EL (cell line): ENCODE measurements at regions not wholly inside any gene's neighbourhood (a gene's known extent, or its start where the extent isn't known, plus 50 kb on each side); places are given as distances from the start of the nearest gene placed in this dataset.
A peak's percentile ranks its signal among the peaks of the same experiment; 100 is the strongest.
"Not testable (repeated sequence)": the region's sequence is repeated elsewhere in the genome, so short reads cannot be mapped to it uniquely, and the experiment has no call there.

Experiments used
- DNase-seq: peaks from one replicate; pipeline ENCODE4 v3.0.0-alpha.2; 2016

DNA sequence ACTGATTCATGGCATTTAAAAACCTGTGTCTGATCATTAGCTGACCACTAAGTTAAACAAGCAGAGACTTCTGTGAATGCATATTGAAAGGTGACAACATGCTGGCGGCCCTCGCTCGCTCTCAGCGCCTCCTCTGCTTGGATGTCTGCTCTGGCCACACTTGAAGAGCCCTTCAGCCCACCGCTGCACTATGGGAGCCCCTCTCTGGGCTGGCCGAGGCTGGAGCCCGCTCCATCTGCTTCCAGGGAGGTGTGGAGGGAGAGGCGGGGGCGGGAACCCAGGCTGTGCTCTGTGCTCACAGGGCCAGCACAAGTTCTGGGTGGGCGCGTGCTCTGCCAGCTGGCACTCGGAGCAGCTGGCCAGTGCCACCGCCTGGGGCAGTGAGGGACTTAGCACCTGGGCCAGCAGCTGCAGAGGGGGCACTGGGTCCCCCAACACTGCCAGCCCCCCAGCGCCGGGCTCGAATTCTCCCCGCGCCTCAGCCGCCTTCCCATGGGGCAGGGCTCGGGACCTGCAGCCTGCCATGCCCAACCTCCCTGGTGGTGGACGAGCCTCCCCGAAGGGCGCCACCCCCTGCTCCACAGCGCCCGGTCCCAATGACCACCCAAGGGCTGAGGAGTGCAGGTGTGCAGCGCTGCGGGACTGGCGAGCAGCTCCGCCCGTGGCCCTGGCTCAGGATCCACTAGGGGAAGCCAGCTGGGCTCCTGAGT lies 252.4 kb downstream of the ZIC4 start:
- no peak for DNase-seq

DNA sequence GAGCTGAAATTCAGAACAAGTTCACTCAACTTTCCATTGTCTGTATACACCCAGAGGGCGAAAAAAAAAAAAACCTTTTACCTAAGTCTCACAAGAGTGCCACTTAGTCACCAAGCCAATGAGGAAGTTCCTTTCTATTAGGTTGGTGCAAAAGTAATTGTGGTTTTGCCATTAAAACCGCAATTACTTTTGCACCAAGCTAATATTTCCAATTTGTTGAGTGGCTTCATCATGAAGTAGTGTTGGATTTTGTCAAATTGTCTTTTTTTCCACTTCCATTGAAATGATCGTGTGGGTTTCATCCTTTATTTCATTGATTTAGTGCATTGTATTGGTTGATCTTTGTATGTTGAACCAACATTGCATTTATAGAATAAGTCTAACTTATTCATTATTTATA lies 253.9 kb downstream of the ZIC4 start:
- DNase-seq: no peak

DNA sequence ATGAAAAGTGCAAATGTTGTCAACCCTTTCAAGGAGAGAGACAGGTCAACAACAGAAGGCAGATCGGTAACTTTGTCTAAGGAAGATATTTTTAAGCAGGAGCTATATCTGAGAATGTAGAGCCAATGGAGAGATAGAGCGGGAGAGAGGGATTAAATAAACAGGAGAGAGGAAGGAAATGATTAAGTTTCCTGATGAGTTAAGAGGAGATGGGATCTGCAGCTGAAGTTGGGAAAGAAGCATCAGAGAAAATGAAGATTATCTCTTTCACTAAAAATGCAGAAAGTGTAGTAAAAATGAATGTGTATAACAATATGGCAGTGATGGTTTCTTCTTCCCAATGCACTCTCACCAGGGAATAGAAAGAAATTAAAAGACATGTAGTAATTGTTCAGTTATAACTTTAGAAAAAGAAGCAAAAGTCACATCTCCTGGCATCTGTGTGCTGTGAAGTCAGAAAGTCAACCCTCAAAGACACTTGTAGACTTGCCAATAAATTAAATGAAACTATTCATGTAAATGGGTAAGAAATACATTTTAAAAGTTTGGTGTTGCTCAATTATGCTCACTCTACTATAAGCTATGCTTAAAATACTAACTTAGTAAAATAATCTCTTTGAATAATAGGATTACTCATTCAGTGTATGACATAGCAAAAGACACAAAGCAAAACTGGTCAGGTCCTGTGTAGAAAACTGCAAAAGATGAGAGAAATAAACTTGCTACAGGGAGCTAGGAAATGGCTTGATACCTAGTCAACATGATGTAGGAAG lies 264.6 kb downstream of the ZIC4 start:
- DNase-seq: no peak

DNA sequence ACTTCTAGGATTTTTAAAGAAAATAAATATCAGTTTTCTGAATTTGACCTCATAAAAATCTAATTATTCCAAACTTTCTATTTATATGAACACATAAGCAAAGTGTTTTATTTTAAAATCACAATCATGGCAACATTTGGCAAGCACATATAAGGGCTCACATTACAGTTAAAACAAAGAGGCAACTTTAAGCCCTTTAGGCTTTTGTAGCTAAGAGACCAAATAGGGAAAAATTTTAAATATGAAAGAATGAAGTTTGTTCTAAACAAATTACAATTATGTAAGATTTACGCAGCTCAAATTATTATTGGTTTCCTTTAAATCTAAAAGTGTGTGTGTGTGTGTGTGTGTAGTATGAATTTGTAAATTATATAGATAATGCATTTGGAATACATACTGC lies 267.0 kb downstream of the ZIC4 start:
- DNase-seq: no peak

DNA sequence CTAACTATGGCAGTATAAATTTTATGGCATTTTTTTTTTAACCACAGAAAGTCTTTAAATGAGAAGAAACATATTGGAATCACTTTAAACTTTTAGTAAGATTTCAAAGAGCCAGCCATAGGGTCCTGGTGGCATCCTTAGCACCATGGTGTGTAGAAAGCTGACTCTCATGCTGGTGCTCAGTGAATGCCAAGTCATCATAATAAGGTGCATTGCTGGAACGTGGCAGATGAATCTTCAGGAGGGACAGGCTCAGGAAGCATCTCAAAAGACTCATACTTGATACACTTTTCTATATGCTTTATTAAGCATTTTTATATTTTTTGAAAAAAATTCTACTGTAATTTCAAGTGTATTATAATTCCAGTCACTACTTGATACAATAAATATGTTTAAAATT lies 274.2 kb downstream of the ZIC4 start:
- no peak for DNase-seq

DNA sequence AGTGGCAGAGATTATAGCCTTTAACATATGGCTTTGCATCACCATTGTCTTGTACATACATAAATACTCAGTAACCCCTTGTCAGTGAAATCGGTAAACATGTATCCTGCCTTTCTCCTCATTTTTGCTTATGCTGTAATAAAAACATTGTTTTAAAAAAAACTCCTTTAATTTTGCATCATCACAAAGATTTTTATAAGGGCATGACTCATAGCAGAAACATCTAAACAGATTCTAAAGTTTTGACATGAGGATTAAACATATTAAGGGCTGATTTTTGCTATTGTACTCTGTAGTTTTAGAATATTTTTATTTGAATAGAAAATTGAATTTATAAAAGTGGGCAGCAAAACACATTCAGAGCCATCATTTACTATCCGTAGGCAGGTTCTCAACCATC lies 275.9 kb downstream of the ZIC4 start:
- peak; percentile 63 for DNase-seq

DNA sequence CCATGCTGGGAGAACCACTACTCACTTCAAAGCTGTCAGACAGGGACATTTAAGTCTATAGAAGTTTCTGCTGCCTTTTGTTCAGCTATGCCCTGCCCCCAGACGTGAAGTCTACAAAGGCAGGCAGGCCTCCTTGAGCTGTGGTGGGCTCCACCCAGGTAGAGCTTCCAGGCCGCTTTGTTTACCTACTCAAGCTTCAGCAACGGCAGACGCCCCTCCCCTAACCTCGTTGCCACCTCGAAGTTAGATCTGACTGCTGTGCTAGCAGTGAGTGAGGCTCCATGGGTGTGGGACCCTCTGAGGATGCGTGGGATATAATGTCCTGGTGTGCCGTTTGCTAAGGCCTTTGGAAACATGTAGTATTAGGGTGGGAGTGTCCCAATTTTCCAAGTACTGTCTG lies 276.7 kb downstream of the ZIC4 start:
- no peak for DNase-seq

DNA sequence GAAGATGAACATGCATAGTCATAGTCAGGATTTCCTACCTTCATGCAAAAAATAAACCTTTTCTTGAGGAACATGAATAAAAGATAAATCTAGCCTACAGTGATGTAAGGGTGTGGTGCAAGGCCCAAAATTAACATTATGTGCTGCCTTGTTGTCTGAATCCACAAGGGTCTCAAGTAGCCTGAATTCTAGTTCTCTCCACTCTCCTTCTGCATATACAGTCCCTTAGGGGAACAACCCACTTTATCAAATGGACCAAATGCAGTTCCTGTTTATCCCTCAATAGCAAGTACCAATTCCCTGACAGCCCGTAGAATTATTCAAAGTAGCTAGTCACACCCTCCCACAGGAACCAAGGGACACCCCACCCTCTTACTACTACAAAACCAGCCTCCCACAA lies 284.0 kb downstream of the ZIC4 start:
- no peak for DNase-seq

DNA sequence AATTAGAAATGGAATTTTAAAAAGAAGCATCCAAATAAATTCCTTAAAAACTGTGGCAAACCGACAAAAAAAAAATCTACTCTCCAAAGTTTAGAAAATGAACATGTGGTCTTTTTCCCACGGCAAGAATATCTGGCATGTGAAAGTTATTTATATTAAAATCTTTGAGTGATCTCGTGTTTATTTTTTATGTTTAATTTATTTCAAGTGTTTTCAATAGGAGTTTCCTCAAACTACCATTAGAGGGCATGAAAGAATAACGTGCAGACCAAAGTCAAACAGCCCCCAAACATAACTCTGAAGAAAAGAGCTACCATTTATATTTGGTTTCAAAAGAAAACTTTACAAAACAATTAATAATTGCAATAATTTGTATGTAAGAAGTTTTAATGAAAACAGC lies 286.4 kb downstream of the ZIC4 start:
- peak; percentile 46 for DNase-seq

DNA sequence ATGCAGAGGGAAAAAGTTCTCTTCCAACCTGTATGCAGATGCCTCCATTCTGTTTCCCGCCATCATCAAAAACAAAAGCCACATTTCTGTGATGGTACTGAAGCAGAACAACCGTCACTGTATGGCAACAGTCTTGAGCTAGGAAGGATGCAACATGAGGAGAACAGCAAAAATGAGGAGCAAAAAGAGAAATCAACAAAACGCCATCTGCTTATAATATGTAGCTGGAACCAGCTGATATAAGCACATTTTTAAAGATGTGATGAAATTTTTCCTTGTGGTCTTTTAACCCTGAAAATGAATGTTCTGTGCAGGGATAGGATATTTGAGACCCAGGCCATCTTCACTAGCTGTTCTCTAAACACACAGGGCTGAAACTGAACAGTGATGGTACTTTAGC lies 287.0 kb downstream of the ZIC4 start:
- no peak for DNase-seq

DNA sequence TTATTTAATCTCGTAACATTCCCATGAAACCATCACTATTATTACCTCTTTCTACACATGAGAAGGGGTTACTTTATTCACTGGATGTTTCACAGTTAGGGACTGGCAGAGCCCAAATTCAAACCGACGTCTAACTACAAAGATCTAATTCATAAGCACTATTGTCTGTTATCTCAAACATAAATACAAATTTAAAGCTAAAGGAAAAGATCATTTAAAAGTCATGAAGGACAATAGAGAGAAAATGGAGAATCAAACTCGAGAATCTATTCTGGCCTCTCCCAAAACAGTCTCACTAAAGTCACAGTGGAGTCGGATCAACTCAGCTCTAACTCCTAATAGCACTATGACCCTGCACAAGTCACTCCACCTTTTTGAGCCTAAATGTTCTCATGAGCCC lies 287.7 kb downstream of the ZIC4 start:
- DNase-seq: no peak

DNA sequence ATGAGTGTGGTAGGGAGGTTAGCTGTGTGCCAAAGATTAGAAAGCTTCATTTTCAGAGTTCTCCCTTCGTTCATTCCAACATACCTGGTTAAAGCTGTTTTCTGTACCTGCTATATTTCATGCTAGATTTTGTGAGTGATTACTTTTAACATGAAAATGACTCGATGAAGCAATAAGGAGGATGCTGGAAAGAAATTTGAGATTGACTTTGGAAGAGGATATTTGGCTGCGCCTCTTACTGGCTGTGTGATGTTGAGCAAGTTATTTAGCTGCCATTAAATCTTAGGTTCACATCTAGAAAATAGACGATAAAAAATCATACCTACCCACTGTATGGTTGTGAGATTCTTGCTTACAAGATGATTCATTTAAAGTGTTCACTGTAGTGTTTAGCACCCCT lies 288.7 kb downstream of the ZIC4 start:
- no peak for DNase-seq

DNA sequence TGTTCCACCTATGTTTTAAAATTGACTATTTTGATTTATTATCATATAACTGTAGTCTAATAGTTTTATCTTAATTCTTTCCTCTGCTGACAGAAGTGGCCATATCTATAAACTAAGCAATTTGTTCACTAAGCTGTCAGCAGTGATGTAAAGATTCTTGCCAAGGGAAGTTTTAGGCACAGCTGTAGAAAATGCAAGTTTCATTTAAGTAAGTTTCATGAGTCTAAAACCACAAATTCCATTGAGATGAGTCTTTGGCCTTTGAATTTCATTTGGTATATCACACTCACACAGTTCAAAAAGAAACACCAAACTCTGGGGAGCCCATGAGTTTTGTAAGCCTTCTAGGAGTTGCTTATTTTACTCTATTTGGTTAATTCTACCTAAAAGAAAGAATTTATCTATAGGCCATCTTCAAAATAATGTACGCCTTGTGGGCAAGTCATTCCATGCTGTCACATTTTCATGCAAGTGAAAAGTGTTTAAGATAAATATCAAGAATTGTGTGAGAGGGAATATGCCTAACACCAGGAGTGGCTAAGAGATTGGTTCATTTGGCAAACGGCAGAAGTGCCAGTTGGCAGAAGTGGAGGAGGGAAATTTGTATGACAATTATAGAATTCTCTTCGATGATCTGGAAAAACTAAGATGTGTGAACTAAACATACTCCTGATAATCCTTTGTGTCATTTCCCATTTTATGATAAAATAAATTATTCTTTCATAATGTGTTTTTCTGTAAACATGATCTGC lies 292.9 kb downstream of the ZIC4 start:
- DNase-seq: peak; percentile 92

DNA sequence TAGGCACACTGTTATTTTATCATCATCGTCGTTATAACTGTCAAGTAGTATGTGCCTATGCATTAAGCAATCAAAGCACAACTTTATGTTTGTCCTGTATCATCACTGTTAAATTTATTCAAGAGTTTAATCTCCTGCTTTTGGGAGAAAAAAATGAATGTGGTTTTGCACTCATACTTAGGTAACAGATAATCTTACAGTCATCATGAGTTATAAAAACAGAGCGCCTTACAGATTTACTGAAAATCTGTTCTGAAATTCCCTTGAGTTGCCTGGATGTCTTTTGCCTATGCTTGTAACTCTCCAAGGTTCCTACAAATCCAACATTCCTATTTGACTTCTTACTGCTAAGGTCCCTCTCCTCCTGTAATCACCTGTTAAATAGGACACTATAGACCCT lies 307.3 kb downstream of the ZIC4 start:
- no peak for DNase-seq

DNA sequence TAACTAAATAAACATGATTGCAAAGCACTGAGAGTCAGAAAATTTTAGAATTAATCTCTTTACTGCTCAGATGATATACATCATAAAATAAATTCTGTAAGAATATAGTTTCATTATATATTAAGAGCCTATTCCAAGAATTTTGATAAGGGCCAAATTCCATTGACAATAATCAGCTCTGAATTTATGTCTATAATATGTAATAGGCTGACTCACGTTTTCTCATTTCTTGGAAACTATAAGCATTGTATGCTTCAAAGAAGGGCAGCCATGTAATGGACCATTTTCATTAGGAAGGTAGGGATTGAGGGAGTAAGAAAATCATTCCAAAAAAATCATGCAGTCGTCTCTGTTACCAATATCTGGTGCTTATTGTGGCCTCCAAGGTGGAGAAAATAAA lies 315.9 kb downstream of the ZIC4 start:
- DNase-seq: peak; percentile 34

DNA sequence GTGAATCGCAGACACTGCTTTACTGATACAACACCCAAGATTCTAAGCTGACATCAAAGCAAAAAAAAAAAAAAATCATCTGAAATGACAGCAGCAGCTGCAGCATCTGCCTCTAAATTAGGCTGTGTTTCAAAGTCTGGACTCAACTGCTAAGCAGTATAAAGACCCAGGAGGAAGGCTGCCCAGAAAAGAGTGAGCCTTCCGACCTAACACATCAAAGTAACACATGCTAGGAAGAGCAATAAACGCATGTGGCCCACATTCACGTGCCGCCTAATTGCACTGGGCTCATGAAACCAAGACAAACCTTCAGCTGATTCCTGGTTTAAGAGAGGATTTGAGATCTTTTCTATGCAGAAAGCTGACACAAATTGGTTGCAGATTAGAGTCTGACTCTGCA lies 317.1 kb downstream of the ZIC4 start:
- DNase-seq: no peak

DNA sequence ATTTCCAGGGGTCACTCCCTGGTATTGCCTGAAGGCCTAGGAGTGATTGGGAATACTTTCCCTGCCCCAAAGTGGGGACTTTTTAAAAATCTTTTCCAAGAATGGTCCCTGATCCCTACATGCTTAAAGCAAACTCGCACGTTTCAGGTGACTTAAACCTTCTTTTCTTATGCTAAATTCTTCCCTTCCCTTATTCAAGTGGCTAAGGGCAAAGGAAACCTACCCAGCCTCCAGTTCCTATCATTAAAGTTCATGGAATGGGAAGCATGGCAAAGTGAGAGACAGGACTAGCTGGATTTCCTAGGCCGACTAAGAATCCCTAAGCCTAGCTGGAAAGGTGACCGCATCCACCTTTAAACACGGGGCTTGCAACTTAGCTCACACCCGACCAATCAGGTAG lies 346.8 kb downstream of the ZIC4 start:
- DNase-seq: not testable (repeated sequence)

DNA sequence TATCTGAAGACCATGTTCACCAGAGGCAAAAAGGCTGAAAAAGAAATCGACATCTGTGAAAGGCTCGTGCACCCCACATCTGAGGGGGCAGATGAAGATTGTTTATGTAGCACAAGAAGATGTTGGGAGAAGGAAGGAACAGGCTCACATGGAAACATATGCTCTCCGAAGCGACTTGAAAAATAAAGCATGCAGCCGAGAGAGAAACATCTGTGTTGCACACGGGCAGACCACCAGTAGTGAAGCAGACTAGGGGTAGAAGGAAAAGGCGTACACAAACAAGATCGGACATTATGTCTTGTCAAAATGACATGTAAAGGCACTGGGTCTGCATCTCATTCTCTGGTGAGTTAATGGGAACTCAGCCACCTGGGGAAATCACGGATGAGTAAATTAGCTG lies 356.5 kb downstream of the ZIC4 start:
- DNase-seq: no peak

DNA sequence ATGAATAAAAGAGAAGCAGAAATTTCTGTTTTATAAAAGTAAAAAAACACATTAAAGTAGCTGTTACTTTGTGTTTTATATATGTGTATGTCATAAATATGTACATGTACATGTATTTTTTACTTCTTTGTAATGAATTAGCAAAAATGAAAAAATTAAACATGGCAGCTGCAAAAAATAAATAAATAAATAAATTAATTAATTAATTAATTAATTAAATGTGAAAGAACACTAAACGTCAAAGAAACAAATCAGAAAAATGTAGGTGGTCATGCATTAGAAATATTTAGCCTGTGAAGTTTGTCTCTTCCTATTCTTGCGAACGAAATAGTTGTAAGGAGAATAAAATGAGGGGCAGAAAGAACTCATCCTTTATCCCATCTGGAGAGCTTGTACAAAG lies 357.0 kb downstream of the ZIC4 start:
- DNase-seq: no peak

DNA sequence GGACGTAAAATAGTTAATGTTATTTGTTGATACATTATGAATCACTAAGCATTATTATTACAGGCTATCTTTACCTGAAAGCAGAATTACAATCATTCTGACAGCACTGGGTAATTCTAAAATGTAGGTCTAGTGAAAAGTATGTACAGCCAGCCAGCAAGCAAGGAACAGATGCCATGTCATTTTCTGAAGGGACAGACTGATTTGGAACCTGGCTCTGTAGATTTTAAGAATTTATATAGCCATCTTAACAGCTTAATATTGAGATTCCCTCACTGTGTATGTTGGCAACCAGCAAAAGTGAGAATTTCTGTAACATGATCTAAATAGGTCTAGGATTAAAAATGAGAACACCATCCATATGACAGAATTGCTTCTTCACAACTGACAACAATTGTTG lies 359.4 kb downstream of the ZIC4 start:
- no peak for DNase-seq

DNA sequence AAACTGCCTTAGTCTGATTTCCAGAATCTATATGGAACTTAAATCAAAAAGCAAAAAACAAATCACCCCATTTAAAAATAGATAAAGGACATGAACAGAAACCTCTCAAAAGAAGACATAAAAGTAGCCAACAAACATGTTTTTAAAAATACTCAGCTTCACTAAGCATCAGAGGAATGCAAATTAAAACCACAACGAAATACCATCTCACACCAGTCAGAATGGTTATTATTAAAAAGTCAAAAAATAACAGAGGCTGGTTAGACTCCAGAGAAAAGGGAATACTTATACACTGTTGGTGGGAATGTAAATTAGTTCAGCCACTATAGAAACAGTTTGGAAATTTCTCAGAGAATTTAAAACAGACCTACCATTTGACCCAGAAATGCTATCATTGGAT lies 367.9 kb downstream of the ZIC4 start:
- peak; percentile 60 for DNase-seq

DNA sequence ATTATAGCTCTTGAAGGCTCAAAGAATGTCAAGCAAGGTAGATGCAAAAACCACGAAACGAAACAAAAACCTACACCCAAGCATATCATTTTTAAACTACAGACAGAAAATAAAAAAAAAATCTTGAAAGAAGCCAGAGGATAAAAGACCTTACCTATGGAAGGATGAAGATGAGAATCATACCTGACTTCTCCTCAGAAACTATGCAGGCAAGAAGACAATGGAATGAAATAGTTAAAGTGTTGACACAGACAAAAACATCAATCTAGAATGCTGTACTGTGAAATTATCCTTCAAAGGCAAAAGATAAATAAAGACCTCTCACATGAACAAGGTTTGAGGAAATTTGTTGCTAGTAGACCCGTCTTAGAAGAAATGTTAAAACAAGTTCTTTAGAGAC lies 372.0 kb downstream of the ZIC4 start:
- no peak for DNase-seq

DNA sequence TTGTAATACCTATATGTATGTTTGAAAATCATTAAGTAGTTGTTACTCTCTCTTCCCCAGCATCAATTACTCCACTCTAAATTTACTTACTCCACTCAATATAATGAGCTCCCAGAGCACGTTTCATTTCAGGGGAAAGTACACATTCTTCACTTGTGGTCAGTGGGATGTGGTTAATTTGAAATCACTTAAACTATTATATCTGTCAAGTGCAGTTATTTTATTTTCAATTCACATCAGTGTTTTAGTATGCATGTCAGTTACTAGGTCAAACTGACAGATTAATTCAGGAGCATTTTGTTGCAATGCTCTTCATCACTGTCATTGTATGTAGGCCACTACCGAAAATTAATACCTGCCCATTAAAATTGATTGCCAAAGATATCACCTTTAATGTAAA lies 376.1 kb downstream of the ZIC4 start:
- no peak for DNase-seq

DNA sequence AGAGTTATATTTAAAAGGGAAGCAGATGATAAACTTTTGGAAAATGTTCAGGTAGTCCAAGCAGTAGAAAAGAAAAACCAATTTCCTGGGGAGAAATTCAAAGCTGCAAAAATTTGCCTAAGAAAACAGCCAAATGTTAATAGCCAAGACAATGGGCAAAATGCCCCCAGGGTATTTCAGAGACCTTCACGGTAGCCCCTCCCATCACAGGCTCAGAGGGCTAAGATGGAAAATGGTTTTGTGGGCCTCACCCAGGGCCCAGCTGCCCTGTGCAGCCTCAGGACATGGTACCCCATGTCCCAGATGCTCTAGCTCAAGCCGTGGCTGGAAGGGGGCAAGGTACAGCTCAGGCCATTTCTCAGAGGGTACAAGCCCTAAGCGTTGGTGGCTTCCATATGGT lies 391.0 kb downstream of the ZIC4 start:
- no peak for DNase-seq
